ENCODE measurements at regions not wholly inside any gene's neighbourhood (a gene's known extent, or its start where the extent isn't known, plus 50 kb on each side); places are given as distances from the start of the nearest gene placed in this dataset.

GRCh38 chr4:114527637-114528036 is 71.0 kb upstream of the UGT8 start:
- no peak for TF ChIP-seq CTCF (conservative IDR thresholded peaks at IDR 0.05 in 1 of 2, IDR thresholded peaks at IDR 0.05 in 1 of 2; ENCODE audit: low read depth in 1 of 2, low read length in 2 of 2)
- TF ChIP-seq EZH2 (IDR thresholded peaks at IDR 0.05; ENCODE audit: low read length, missing control alignments), result no peak

All from fibroblast of lung (primary cell).